ENCODE measurements at regions not wholly inside any gene's neighbourhood (a gene's known extent, or its start where the extent isn't known, plus 50 kb on each side); places are given as distances from the start of the nearest gene placed in this dataset.

DNA sequence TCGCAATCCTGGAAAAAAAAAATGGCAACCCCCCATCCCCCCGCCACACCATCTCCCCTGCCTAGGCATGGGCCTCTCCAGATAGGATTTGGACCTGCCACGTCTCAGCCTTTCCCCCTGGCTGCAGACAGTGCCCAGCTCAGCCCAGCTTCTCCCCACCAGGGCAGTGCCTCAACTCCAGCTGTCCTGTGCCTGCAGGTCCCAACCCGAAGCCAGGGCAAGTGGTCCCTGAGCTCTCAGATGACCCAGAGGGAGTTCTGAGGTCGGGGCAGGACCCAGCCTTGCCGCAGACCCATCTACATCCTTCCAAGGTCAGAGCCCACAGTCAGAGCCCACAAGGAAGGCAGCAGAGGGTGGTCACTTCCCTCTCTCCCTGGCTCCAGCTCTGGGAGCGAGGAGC is 86.7 kb upstream of the POU3F1 start:
- no peak for TF ChIP-seq EZH2 (IDR thresholded peaks at IDR 0.05; ENCODE audit: low read depth, unreplicated experiment)
- TF ChIP-seq, protein P1, sequence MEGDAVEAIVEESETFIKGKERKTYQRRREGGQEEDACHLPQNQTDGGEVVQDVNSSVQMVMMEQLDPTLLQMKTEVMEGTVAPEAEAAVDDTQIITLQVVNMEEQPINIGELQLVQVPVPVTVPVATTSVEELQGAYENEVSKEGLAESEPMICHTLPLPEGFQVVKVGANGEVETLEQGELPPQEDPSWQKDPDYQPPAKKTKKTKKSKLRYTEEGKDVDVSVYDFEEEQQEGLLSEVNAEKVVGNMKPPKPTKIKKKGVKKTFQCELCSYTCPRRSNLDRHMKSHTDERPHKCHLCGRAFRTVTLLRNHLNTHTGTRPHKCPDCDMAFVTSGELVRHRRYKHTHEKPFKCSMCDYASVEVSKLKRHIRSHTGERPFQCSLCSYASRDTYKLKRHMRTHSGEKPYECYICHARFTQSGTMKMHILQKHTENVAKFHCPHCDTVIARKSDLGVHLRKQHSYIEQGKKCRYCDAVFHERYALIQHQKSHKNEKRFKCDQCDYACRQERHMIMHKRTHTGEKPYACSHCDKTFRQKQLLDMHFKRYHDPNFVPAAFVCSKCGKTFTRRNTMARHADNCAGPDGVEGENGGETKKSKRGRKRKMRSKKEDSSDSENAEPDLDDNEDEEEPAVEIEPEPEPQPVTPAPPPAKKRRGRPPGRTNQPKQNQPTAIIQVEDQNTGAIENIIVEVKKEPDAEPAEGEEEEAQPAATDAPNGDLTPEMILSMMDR (conservative IDR thresholded peaks at IDR 0.05; ENCODE audit: low read depth in 2 of 2): no peak

Measured in GM23338 (cell line).